Activated T-helper 1 cell treated with Interleukin-2 at 50 U/mL for 16 hours (primary cell): ENCODE measurements at regions not wholly inside any gene's neighbourhood (a gene's known extent, or its start where the extent isn't known, plus 50 kb on each side); places are given as distances from the start of the nearest gene placed in this dataset.

Experiments used
- DNase-seq: peaks from one replicate; pipeline ENCODE4 v3.0.0-alpha.2; 2020; ENCODE audit warnings: low read depth

GRCh38 chr18:78741381-78742217, 238.0 kb upstream of the SALL3 start:
- DNase-seq, result no peak

GRCh38 chr18:78742218-78742745, 237.3 kb upstream of the SALL3 start:
- DNase-seq, result no peak

- no peak for DNase-seq
These were observed 236.5 kb upstream of the SALL3 start for GRCh38 chr18:78743078-78743477.

- DNase-seq, result no peak
These were observed 228.0 kb upstream of the SALL3 start for GRCh38 chr18:78751664-78752063.

- no peak for DNase-seq
These were observed 226.4 kb upstream of the SALL3 start for GRCh38 chr18:78753240-78753639.

- DNase-seq, result no peak
These were observed 225.1 kb upstream of the SALL3 start for GRCh38 chr18:78754311-78755043.

GRCh38 chr18:78757014-78757413, 222.6 kb upstream of the SALL3 start:
- DNase-seq, result no peak

- DNase-seq, result no peak
These were observed 221.1 kb upstream of the SALL3 start for GRCh38 chr18:78758496-78758895.

GRCh38 chr18:78762753-78763152, 216.9 kb upstream of the SALL3 start:
- no peak for DNase-seq

GRCh38 chr18:78764544-78764943, 215.1 kb upstream of the SALL3 start:
- no peak for DNase-seq

GRCh38 chr18:78765142-78765541, 214.5 kb upstream of the SALL3 start:
- DNase-seq, result no peak

GRCh38 chr18:78765637-78766281, 213.9 kb upstream of the SALL3 start:
- no peak for DNase-seq

GRCh38 chr18:78766651-78767533, 212.7 kb upstream of the SALL3 start:
- DNase-seq, result no peak

- DNase-seq, result no peak
These were observed 212.0 kb upstream of the SALL3 start for GRCh38 chr18:78767648-78768071.

GRCh38 chr18:78768221-78768620, 211.4 kb upstream of the SALL3 start:
- no peak for DNase-seq

GRCh38 chr18:78768656-78769501, 210.7 kb upstream of the SALL3 start:
- DNase-seq, result no peak

- DNase-seq, result no peak
These were observed 210.0 kb upstream of the SALL3 start for GRCh38 chr18:78769502-78770105.

GRCh38 chr18:78770139-78770822, 209.3 kb upstream of the SALL3 start:
- no peak for DNase-seq

- no peak for DNase-seq
These were observed 208.8 kb upstream of the SALL3 start for GRCh38 chr18:78770823-78771139.
